ENCODE measurements at regions not wholly inside any gene's neighbourhood (a gene's known extent, or its start where the extent isn't known, plus 50 kb on each side); places are given as distances from the start of the nearest gene placed in this dataset.
"Not testable (repeated sequence)": the region's sequence is repeated elsewhere in the genome, so short reads cannot be mapped to it uniquely, and the experiment has no call there.

GRCh38 chrX:82552201-82552600 is 955.9 kb upstream of the POU3F4 start:
- H2BK12ac ChIP-seq (ENCODE audit: low read depth, low read length); H3K14ac ChIP-seq (ENCODE audit: insufficient read length); H4K91ac ChIP-seq (replicated peaks; ENCODE audit: insufficient read length, low read length); H4K8ac ChIP-seq (ENCODE audit: extremely low read depth, insufficient read depth, low read length); H3K18ac ChIP-seq (ENCODE audit: extremely low read depth, low read length); H3K9ac ChIP-seq (replicated peaks in 1 of 4; ENCODE audit: extremely low read depth in 1 of 4, low read depth in 3 of 4, low read length in 3 of 4); FAIRE-seq; H3K79me1 ChIP-seq (ENCODE audit: low read depth, low read length); H2AK5ac ChIP-seq (ENCODE audit: low read depth, low read length); H3K4me2 ChIP-seq (ENCODE audit: insufficient read depth in 1 of 2, low read depth in 2 of 2, low read length in 2 of 2); H3K23me2 ChIP-seq (ENCODE audit: low read depth, low read length); H3K23ac ChIP-seq (ENCODE audit: insufficient read length); H4K5ac ChIP-seq (ENCODE audit: insufficient read length, low read depth, low read length); H3K4me3 ChIP-seq (ENCODE audit: extremely low read depth in 1 of 4, insufficient read depth in 2 of 4, low read depth in 3 of 4, low read length in 4 of 4); H3K4me1 ChIP-seq (replicated peaks in 1 of 4; ENCODE audit: control insufficient read depth in 3 of 4, insufficient read depth in 4 of 4, low read length in 3 of 4); H3K36me3 ChIP-seq (ENCODE audit: control insufficient read depth in 2 of 4, insufficient read depth in 4 of 4, low read length in 3 of 4); H2BK20ac ChIP-seq (ENCODE audit: low read length); H4K20me1 ChIP-seq (replicated peaks in 1 of 2; ENCODE audit: control insufficient read depth in 1 of 2, insufficient read depth in 2 of 2, low read length in 2 of 2); POLR2A ChIA-PET (ENCODE audit: partially characterized antibody); H2AFZ ChIP-seq (ENCODE audit: low read length); H2BK120ac ChIP-seq (replicated peaks; ENCODE audit: low read depth, low read length); H3K27me3 ChIP-seq (replicated peaks in 1 of 4; ENCODE audit: control insufficient read depth in 3 of 4, extremely low read depth in 1 of 4, insufficient read depth in 3 of 4, low read length in 3 of 4); H3K4ac ChIP-seq (replicated peaks; ENCODE audit: insufficient read length, low read depth, low read length); H3K79me2 ChIP-seq (ENCODE audit: control insufficient read depth in 1 of 2, insufficient read depth in 2 of 2, low read length in 2 of 2); CTCF ChIA-PET (ENCODE audit: partially characterized antibody); DNase-seq (ENCODE audit: low read depth in 1 of 2, low spot score in 2 of 2); H3K27ac ChIP-seq (ENCODE audit: low read depth, low read length); H2BK15ac ChIP-seq (ENCODE audit: low read length); H3K56ac ChIP-seq (replicated peaks; ENCODE audit: insufficient read length, low read depth, low read length); H2BK5ac ChIP-seq (ENCODE audit: low read depth, low read length): not testable (repeated sequence)
- H3K9me3 ChIP-seq (ENCODE audit: insufficient read depth in 2 of 2, low read depth in 1 of 2, low read length in 1 of 2) = peaks cover 7 to 12% of the 10 kb centered on the region in 2 experiments
- 92% methylated on average over 12 of the region's 21 CpGs; no CpG with 5 or more reads in 1 of the 2 experiments for WGBS, 2 experiments (ENCODE audit: extremely low coverage in 1 of 2, insufficient coverage in 1 of 2, insufficient read length in 1 of 2, insufficient replicate concordance in 2 of 2, low coverage in 1 of 2, low lambda C conversion rate in 2 of 2, missing lambda C conversion rate in 1 of 2)

Data from H1 (cell line).